ENCODE measurements at regions not wholly inside any gene's neighbourhood (a gene's known extent, or its start where the extent isn't known, plus 50 kb on each side); places are given as distances from the start of the nearest gene placed in this dataset.

DNA sequence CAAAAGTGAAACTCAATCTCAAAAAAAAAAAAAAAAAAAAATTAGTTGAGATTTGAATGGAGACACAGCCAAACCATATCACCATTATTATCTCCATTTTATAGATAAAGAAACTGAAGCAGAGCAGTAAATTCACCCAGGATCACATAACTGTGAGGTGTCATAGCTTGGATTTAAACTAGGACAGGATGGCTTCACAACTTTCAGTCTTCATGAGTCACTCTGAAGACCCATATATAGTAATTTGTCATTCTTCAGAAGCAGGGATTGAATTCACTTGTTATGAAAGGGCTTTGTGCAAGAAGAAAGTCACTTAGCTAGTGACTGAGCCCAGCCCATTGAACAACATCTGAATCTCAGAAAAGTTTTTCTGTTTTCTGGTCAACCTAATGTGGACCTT lies 60.5 kb upstream of the LRIG1 start:
- no peaks in the 10 kb centered on the region for H3K9me3 ChIP-seq (replicated peaks; ENCODE audit: control insufficient read depth, insufficient read depth, low read length)
- dilution Hi-C loops (cut with MboI; ENCODE audit: extremely low pct_ligation_motif_present, low sequenced_read_pairs), result no loop called here
- no peak overlapping the region for H2AFZ ChIP-seq (ENCODE audit: low read depth, low read length)
- no peaks in the 10 kb centered on the region for H3K36me3 ChIP-seq (ENCODE audit: control insufficient read depth in 2 of 2, extremely low read depth in 1 of 2, insufficient read depth in 2 of 2, low read length in 2 of 2)
- TF ChIP-seq, protein P1, sequence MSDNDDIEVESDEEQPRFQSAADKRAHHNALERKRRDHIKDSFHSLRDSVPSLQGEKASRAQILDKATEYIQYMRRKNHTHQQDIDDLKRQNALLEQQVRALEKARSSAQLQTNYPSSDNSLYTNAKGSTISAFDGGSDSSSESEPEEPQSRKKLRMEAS (IDR thresholded peaks at IDR 0.05; ENCODE audit: insufficient read depth, insufficient read length), result no peak
- TF ChIP-seq JUN (IDR thresholded peaks at IDR 0.05; ENCODE audit: borderline replicate concordance, insufficient read depth, insufficient read length, low read depth) (no peak), MYC (IDR thresholded peaks at IDR 0.05; ENCODE audit: low read depth, low read length) (no peak), GATA2 (IDR thresholded peaks at IDR 0.05; ENCODE audit: insufficient read depth, insufficient read length, low read depth, low read length) (no peak), POLR2AphosphoS5 (IDR thresholded peaks at IDR 0.05; ENCODE audit: insufficient read depth, low read depth, low read length) (no peak), EZH2 (IDR thresholded peaks at IDR 0.05; ENCODE audit: borderline replicate concordance, low read depth, low read length, severe bottlenecking) (no peak), FOS (IDR thresholded peaks at IDR 0.05; ENCODE audit: borderline replicate concordance, insufficient read depth, low read length) (no peak), POLR2A (IDR thresholded peaks at IDR 0.05; ENCODE audit: low read depth, low read length) (no peak)
- TF ChIP-seq, protein P2, sequence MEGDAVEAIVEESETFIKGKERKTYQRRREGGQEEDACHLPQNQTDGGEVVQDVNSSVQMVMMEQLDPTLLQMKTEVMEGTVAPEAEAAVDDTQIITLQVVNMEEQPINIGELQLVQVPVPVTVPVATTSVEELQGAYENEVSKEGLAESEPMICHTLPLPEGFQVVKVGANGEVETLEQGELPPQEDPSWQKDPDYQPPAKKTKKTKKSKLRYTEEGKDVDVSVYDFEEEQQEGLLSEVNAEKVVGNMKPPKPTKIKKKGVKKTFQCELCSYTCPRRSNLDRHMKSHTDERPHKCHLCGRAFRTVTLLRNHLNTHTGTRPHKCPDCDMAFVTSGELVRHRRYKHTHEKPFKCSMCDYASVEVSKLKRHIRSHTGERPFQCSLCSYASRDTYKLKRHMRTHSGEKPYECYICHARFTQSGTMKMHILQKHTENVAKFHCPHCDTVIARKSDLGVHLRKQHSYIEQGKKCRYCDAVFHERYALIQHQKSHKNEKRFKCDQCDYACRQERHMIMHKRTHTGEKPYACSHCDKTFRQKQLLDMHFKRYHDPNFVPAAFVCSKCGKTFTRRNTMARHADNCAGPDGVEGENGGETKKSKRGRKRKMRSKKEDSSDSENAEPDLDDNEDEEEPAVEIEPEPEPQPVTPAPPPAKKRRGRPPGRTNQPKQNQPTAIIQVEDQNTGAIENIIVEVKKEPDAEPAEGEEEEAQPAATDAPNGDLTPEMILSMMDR (IDR thresholded peaks at IDR 0.05; ENCODE audit: extremely low read depth in 1 of 2, insufficient read depth in 1 of 2, low read depth in 1 of 2, low read length in 2 of 2), result no peak
- CTCF ChIA-PET, result no interaction called here
- FAIRE-seq (no peak), DNase-seq (ENCODE audit: low read depth, low spot score) (no peak)
- POLR2A ChIA-PET, result no interaction called here
- no peak overlapping the region for H3K9ac ChIP-seq (replicated peaks; ENCODE audit: extremely low read depth, insufficient read depth, low read length)
- no peak overlapping the region for H3K4me3 ChIP-seq (replicated peaks in 1 of 3; ENCODE audit: insufficient read depth in 1 of 3, low read depth in 1 of 3, low read length in 3 of 3)
- no peaks in the 10 kb centered on the region for H3K79me2 ChIP-seq (ENCODE audit: control insufficient read depth, insufficient read depth, low read length)
- peaks cover 3 to 10% of the 10 kb centered on the region in 2 experiments for H3K27me3 ChIP-seq (ENCODE audit: control insufficient read depth in 2 of 2, insufficient read depth in 2 of 2, low read length in 2 of 2)
- no peaks in the 10 kb centered on the region for H3K9me1 ChIP-seq (replicated peaks; ENCODE audit: control insufficient read depth, extremely low read depth, insufficient read depth, low read length)
- no peak overlapping the region for H3K4me2 ChIP-seq (ENCODE audit: insufficient read depth, low read length)
- H4K20me1 ChIP-seq (replicated peaks; ENCODE audit: control insufficient read depth, extremely low read depth, insufficient read depth, low read length), result no peaks in the 10 kb centered on the region
- intact Hi-C loops (cut with micrococcal nuclease), result no loop called here
- BruUV-seq (replicated peaks), result no TSS peak
- H3K27ac ChIP-seq (ENCODE audit: insufficient read depth, low read depth, low read length), result no peak overlapping the region
- no peaks in the 10 kb centered on the region for H3K4me1 ChIP-seq (ENCODE audit: control insufficient read depth, extremely low read depth, insufficient read depth, low read length)

Data from endothelial cell of umbilical vein (primary cell).